ENCODE measurements at regions not wholly inside any gene's neighbourhood (a gene's known extent, or its start where the extent isn't known, plus 50 kb on each side); places are given as distances from the start of the nearest gene placed in this dataset.

- DNase-seq (ENCODE audit: low read depth) = no peak
Observed at GRCh38 chr13:105445796-105446195, 1089.7 kb downstream of the EFNB2 start.

- DNase-seq (ENCODE audit: low read depth) = no peak
Observed at GRCh38 chr13:105442949-105443699, 1092.3 kb downstream of the EFNB2 start.

GRCh38 chr13:105442040-105442439 lies 1093.4 kb downstream of the EFNB2 start:
- no peak for DNase-seq (ENCODE audit: low read depth)

GRCh38 chr13:105441051-105441750 lies 1094.3 kb downstream of the EFNB2 start:
- DNase-seq (ENCODE audit: low read depth) = no peak

- no peak for DNase-seq (ENCODE audit: low read depth)
Observed at GRCh38 chr13:105436943-105437342, 1098.5 kb downstream of the EFNB2 start.

- DNase-seq (ENCODE audit: low read depth) = no peak
Observed at GRCh38 chr13:105432438-105432837, 1103.0 kb downstream of the EFNB2 start.

- DNase-seq (ENCODE audit: low read depth) = no peak
Observed at GRCh38 chr13:105428811-105429210, 1106.7 kb downstream of the EFNB2 start.

GRCh38 chr13:105426441-105426840 lies 1109.0 kb downstream of the EFNB2 start:
- DNase-seq (ENCODE audit: low read depth) = no peak

GRCh38 chr13:105414639-105415038 lies 1120.8 kb downstream of the EFNB2 start:
- DNase-seq (ENCODE audit: low read depth) = no peak

- no peak for DNase-seq (ENCODE audit: low read depth)
Observed at GRCh38 chr13:105412171-105412570, 1123.3 kb downstream of the EFNB2 start.

GRCh38 chr13:105410602-105411001 lies 1124.9 kb downstream of the EFNB2 start:
- DNase-seq (ENCODE audit: low read depth) = no peak

- DNase-seq (ENCODE audit: low read depth) = no peak
Observed at GRCh38 chr13:105406551-105406950, 1128.9 kb downstream of the EFNB2 start.

- DNase-seq (ENCODE audit: low read depth) = no peak
Observed at GRCh38 chr13:105403086-105403485, 1132.4 kb downstream of the EFNB2 start.

- DNase-seq (ENCODE audit: low read depth) = no peak
Observed at GRCh38 chr13:105395041-105395440, 1140.4 kb downstream of the EFNB2 start.

- DNase-seq (ENCODE audit: low read depth) = no peak
Observed at GRCh38 chr13:105389373-105389772, 1146.1 kb downstream of the EFNB2 start.

GRCh38 chr13:105377452-105377851 lies 1158.0 kb downstream of the EFNB2 start:
- no peak for DNase-seq (ENCODE audit: low read depth)

- no peak for DNase-seq (ENCODE audit: low read depth)
Observed at GRCh38 chr13:105370011-105370650, 1165.3 kb downstream of the EFNB2 start.

GRCh38 chr13:105368781-105369180 lies 1166.7 kb downstream of the EFNB2 start:
- no peak for DNase-seq (ENCODE audit: low read depth)

- no peak for DNase-seq (ENCODE audit: low read depth)
Observed at GRCh38 chr13:105365831-105366230, 1169.6 kb downstream of the EFNB2 start.

- no peak for DNase-seq (ENCODE audit: low read depth)
Observed at GRCh38 chr13:105365021-105365550, 1170.4 kb downstream of the EFNB2 start.

- no peak for DNase-seq (ENCODE audit: low read depth)
Observed at GRCh38 chr13:105364191-105364590, 1171.3 kb downstream of the EFNB2 start.

GRCh38 chr13:105363261-105364190 lies 1171.9 kb downstream of the EFNB2 start:
- no peak for DNase-seq (ENCODE audit: low read depth)
